Spleen (tissue), 11 donors: ENCODE measurements at regions not wholly inside any gene's neighbourhood (a gene's known extent, or its start where the extent isn't known, plus 50 kb on each side); places are given as distances from the start of the nearest gene placed in this dataset.
"Not testable (repeated sequence)": the region's sequence is repeated elsewhere in the genome, so short reads cannot be mapped to it uniquely, and the experiment has no call there.

Experiments
- DNase-seq: peaks from one replicate; pipeline ENCODE4 v3.0.0-alpha.2; 2020
- H3K27ac ChIP-seq, 8 donors: fragments of 200-600 bp; sonication (generic) in 7 of 8; 1 replicate in 4 of 8; 2 replicates in 4 of 8; pipeline versions ENCODE4 v1.5.0 to v1.8.0; 2016 to 2021; ENCODE audit warnings: inconsistent platforms in 4 of 8, mild to moderate bottlenecking in 4 of 8, moderate library complexity in 1 of 8
- H3K27me3 ChIP-seq, 7 donors: fragments of 200-600 bp; sonication (generic) in 6 of 7; replicated peaks in 1 of 7; 1 replicate in 4 of 7; 2 replicates in 3 of 7; pipeline versions ENCODE4 v1.5.0 to v1.8.0; 2016 to 2021; ENCODE audit warnings: inconsistent platforms in 3 of 7, mild to moderate bottlenecking in 1 of 7
- H3K36me3 ChIP-seq, 6 donors: fragments of 200-600 bp; sonication (generic) in 5 of 6; 1 replicate in 4 of 6; 2 replicates in 2 of 6; pipeline versions ENCODE4 v1.5.0 to v1.8.0; 2016 to 2021; ENCODE audit warnings: inconsistent platforms in 2 of 6
- H3K4me1 ChIP-seq, 6 donors: fragments of 200-600 bp; sonication (generic) in 5 of 6; 1 replicate in 3 of 6; 2 replicates in 3 of 6; pipeline versions ENCODE4 v1.5.0 to v1.8.0; 2016 to 2021; ENCODE audit warnings: inconsistent platforms in 3 of 6
- H3K4me3 ChIP-seq, 8 donors: fragments of 200-600 bp; sonication (generic) in 7 of 8; 1 replicate in 4 of 8; 2 replicates in 4 of 8; pipeline versions ENCODE4 v1.5.0 to v1.8.0; 2016 to 2021; ENCODE audit warnings: inconsistent platforms in 4 of 8, mild to moderate bottlenecking in 4 of 8, moderate library complexity in 2 of 8
- H3K9me3 ChIP-seq, 8 donors: fragments of 200-600 bp; sonication (generic) in 7 of 8; 1 replicate in 4 of 8; 2 replicates in 4 of 8; pipeline versions ENCODE4 v1.5.0 to v1.8.0; 2016 to 2021; ENCODE audit warnings: inconsistent platforms in 4 of 8
- CTCF ChIP-seq, 11 experiments: fragments of 200-600 bp in 7 of 11; fragments of 450-650 bp in 4 of 11; sonication (generic) in 4 of 11; IDR thresholded peaks in 8 of 11; conservative IDR thresholded peaks in 3 of 11; 1 replicate in 7 of 11; 2 replicates in 4 of 11; pipeline versions ENCODE4 v1.4.0 to v1.8.0; 2016 to 2021; ENCODE audit warnings: antibody characterized with exemption in 11 of 11, inconsistent platforms in 4 of 11, mild to moderate bottlenecking in 1 of 11
- POLR2A ChIP-seq, 3 donors: fragments of 450-650 bp; IDR thresholded peaks; one replicate each; pipeline ENCODE4 v1.5.1; 2017; ENCODE audit warnings: antibody characterized with exemption in 3 of 3, mild to moderate bottlenecking in 1 of 3
- POLR2AphosphoS5 ChIP-seq, 3 donors: sonication (generic); formaldehyde crosslinking; IDR thresholded peaks; one replicate each; pipeline ENCODE4 v1.5.1; 2017; ENCODE audit warnings: antibody characterized with exemption in 3 of 3
- WGBS, 5 donors: extraction: QIAGEN DNeasy Blood & Tissue Kit in 3 of 5; methylation state at CpG; one replicate each; pipeline versions ENCODE4 v1.1.5 to v1.1.7; 2013 to 2018; 5-methylcytosine and 5-hydroxymethylcytosine counted together
- intact Hi-C: fragments of 100-400 bp; cut with DNase I; formaldehyde crosslinking; loops from one replicate; pipeline ENCODE4 v1.15.0; 2023; ENCODE audit warnings: low total_unique reads
- donor health status: healthy with polysubstance abuse.
- donor health status: DM: no; HTN: no; CAD: no; lungs with moderate emphysema.
- donor health status: DM: no; HTN: no; CAD: no.
- donor health status: Bipolar disorder and iron deficiency.
- donor health status: healthy.
- donor health status: DM: no; HTN: no; CAD: no.
- donor health status: DM: yes; HTN: yes; CAD: no.

- intact Hi-C loops = no loop called here
- no peaks in the 10 kb centered on the region for H3K4me1 ChIP-seq
- 32 to 43% (median 38%) methylated on average over 2 of the region's 2 CpGs for whole genome bisulfite sequencing, 5 donors
- H3K27me3 ChIP-seq = no peaks in the 10 kb centered on the region
- H3K36me3 ChIP-seq = no peaks in the 10 kb centered on the region
- no peak overlapping the region for H3K4me3 ChIP-seq
- H3K9me3 ChIP-seq = peaks cover 0 to 5% (median 0%) of the 10 kb centered on the region in 8 donors
- no peak for TF ChIP-seq POLR2A (IDR thresholded peaks at IDR 0.05)
- no peak for TF ChIP-seq POLR2AphosphoS5 (IDR thresholded peaks at IDR 0.05)
- TF ChIP-seq CTCF (IDR thresholded peaks at IDR 0.05 in 8 of 11, conservative IDR thresholded peaks at IDR 0.05 in 3 of 11) = no peak
- no peak for DNase-seq
- no peak overlapping the region for H3K27ac ChIP-seq
These were observed 191.3 kb upstream of the KCNJ3 start for GRCh38 chr2:154507186-154507585.

GRCh38 chr2:154518872-154519271 is 179.6 kb upstream of the KCNJ3 start:
- WGBS, 5 donors = 91 to 97% (median 92%) methylated on average over 1 of the region's 1 CpG

GRCh38 chr2:154520951-154521350 is 177.5 kb upstream of the KCNJ3 start:
- intact Hi-C loops, H3K4me1 ChIP-seq, DNase-seq, H3K9me3 ChIP-seq, H3K27ac ChIP-seq, H3K27me3 ChIP-seq, H3K36me3 ChIP-seq, H3K4me3 ChIP-seq: not testable (repeated sequence)
- WGBS, 5 donors = 80 to 83% (median 83%) methylated on average over 4 of the region's 4 CpGs

More at GRCh38 chr2:154518872-154519271, 179.6 kb upstream of the KCNJ3 start:
- Histone ChIP-seq H3K4me3 (no peak overlapping the region), H3K27ac (no peak overlapping the region), H3K9me3 (no peaks in the 10 kb centered on the region), H3K4me1 (no peaks in the 10 kb centered on the region), H3K36me3 (no peaks in the 10 kb centered on the region), H3K27me3 (no peaks in the 10 kb centered on the region)
- TF ChIP-seq POLR2A (IDR thresholded peaks at IDR 0.05) (no peak), POLR2AphosphoS5 (IDR thresholded peaks at IDR 0.05) (no peak), CTCF (IDR thresholded peaks at IDR 0.05 in 8 of 11, conservative IDR thresholded peaks at IDR 0.05 in 3 of 11) (no peak)
- intact Hi-C loops = no loop called here
- no peak for DNase-seq

- 69 to 86% (median 81%) methylated on average over 2 of the region's 2 CpGs for WGBS, 5 donors
- H3K4me1 ChIP-seq = no peaks in the 10 kb centered on the region
- H3K27ac ChIP-seq = no peak overlapping the region
- DNase-seq = no peak
- peaks cover 0 to 11% (median 0%) of the 10 kb centered on the region in 8 donors for H3K9me3 ChIP-seq
- no peak for TF ChIP-seq POLR2AphosphoS5 (IDR thresholded peaks at IDR 0.05)
- no peak for TF ChIP-seq CTCF (IDR thresholded peaks at IDR 0.05 in 8 of 11, conservative IDR thresholded peaks at IDR 0.05 in 3 of 11)
- no peak for TF ChIP-seq POLR2A (IDR thresholded peaks at IDR 0.05)
- H3K36me3 ChIP-seq = no peaks in the 10 kb centered on the region
- no peaks in the 10 kb centered on the region for H3K27me3 ChIP-seq
- H3K4me3 ChIP-seq = no peak overlapping the region
- intact Hi-C loops = no loop called here
These were observed 172.3 kb upstream of the KCNJ3 start for GRCh38 chr2:154526234-154526633.

GRCh38 chr2:154527962-154528361 is 170.5 kb upstream of the KCNJ3 start:
- intact Hi-C loops = no loop called here
- WGBS, 5 donors = 77 to 86% (median 82%) methylated on average over 5 of the region's 5 CpGs
- no peaks in the 10 kb centered on the region for H3K36me3 ChIP-seq

More at GRCh38 chr2:154527962-154528361, 170.5 kb upstream of the KCNJ3 start:
- Histone ChIP-seq H3K9me3 (peaks cover 0 to 11% (median 0%) of the 10 kb centered on the region in 8 donors), H3K4me3 (no peak overlapping the region), H3K27ac (no peak overlapping the region), H3K27me3 (no peaks in the 10 kb centered on the region), H3K4me1 (no peaks in the 10 kb centered on the region)
- TF ChIP-seq POLR2AphosphoS5 (IDR thresholded peaks at IDR 0.05) (no peak), CTCF (IDR thresholded peaks at IDR 0.05 in 8 of 11, conservative IDR thresholded peaks at IDR 0.05 in 3 of 11) (no peak), POLR2A (IDR thresholded peaks at IDR 0.05) (no peak)
- DNase-seq = no peak
